ENCODE measurements at regions not wholly inside any gene's neighbourhood (a gene's known extent, or its start where the extent isn't known, plus 50 kb on each side); places are given as distances from the start of the nearest gene placed in this dataset.

GRCh38 chr3:5285439-5285838 lies 97.9 kb downstream of the EDEM1 start:
- H3K36me3 ChIP-seq (ENCODE audit: insufficient read depth, low read length) = no peaks in the 10 kb centered on the region
- Mint-ChIP-seq H3K4me1 (ENCODE audit: low read depth, unreplicated experiment) (no peaks in the 10 kb centered on the region), H3K27ac (ENCODE audit: unreplicated experiment) (no peak overlapping the region), H3K27me3 (ENCODE audit: low read depth, unreplicated experiment) (no peaks in the 10 kb centered on the region), H3K9me3 (ENCODE audit: unreplicated experiment) (peaks cover 22% of the 10 kb centered on the region), H3K36me3 (ENCODE audit: low read depth, unreplicated experiment) (no peaks in the 10 kb centered on the region), H3K4me3 (ENCODE audit: unreplicated experiment) (no peak overlapping the region)
- no peaks in the 10 kb centered on the region for H3K27me3 ChIP-seq (ENCODE audit: insufficient read depth, low read length)
- no peaks in the 10 kb centered on the region for H4K20me1 ChIP-seq (ENCODE audit: insufficient read depth, low read length)
- H3K4me1 ChIP-seq (ENCODE audit: insufficient read depth, low read length) = no peaks in the 10 kb centered on the region
- H3K79me2 ChIP-seq (ENCODE audit: insufficient read depth, low read length) = no peaks in the 10 kb centered on the region
- no peak overlapping the region for H3K4me2 ChIP-seq (ENCODE audit: low read length)
- no peak overlapping the region for H3K4me3 ChIP-seq (ENCODE audit: insufficient read depth, low read depth, low read length)
- H3K27ac ChIP-seq (ENCODE audit: low read depth, low read length) = no peak overlapping the region
- FAIRE-seq = no peak
- TF ChIP-seq CTCF (IDR thresholded peaks at IDR 0.05; ENCODE audit: insufficient read depth, low read depth, low read length) (no peak), EZH2 (IDR thresholded peaks at IDR 0.05; ENCODE audit: insufficient read depth, low read length) (no peak)
- DNase-seq (ENCODE audit: low read depth) = no peak
- H3K9me3 ChIP-seq (ENCODE audit: insufficient read depth, low read depth, low read length) = peaks cover 2% of the 10 kb centered on the region
- no peak overlapping the region for H2AFZ ChIP-seq (ENCODE audit: low read depth, low read length)
- H3K9ac ChIP-seq (ENCODE audit: low read length) = no peak overlapping the region

- TF ChIP-seq CTCF (IDR thresholded peaks at IDR 0.05; ENCODE audit: insufficient read depth, low read depth, low read length) (no peak), EZH2 (IDR thresholded peaks at IDR 0.05; ENCODE audit: insufficient read depth, low read length) (no peak)
- H3K27ac Mint-ChIP-seq (ENCODE audit: unreplicated experiment) = no peak overlapping the region
- Histone ChIP-seq H3K4me3 (ENCODE audit: insufficient read depth, low read depth, low read length) (no peak overlapping the region), H3K9ac (ENCODE audit: low read length) (no peak overlapping the region), H3K9me3 (ENCODE audit: insufficient read depth, low read depth, low read length) (no peaks in the 10 kb centered on the region), H4K20me1 (ENCODE audit: insufficient read depth, low read length) (no peaks in the 10 kb centered on the region), H3K27me3 (ENCODE audit: insufficient read depth, low read length) (no peaks in the 10 kb centered on the region), H3K79me2 (ENCODE audit: insufficient read depth, low read length) (no peaks in the 10 kb centered on the region), H3K4me1 (ENCODE audit: insufficient read depth, low read length) (peaks cover 3% of the 10 kb centered on the region), H3K36me3 (ENCODE audit: insufficient read depth, low read length) (no peaks in the 10 kb centered on the region), H3K4me2 (ENCODE audit: low read length) (no peak overlapping the region), H3K27ac (ENCODE audit: low read depth, low read length) (no peak overlapping the region), H2AFZ (ENCODE audit: low read depth, low read length) (no peak overlapping the region)
- H3K27me3 Mint-ChIP-seq (ENCODE audit: low read depth, unreplicated experiment) = no peaks in the 10 kb centered on the region
- DNase-seq (ENCODE audit: low read depth) (no peak), FAIRE-seq (no peak)
- H3K4me3 Mint-ChIP-seq (ENCODE audit: unreplicated experiment) = no peak overlapping the region
- peaks cover 7% of the 10 kb centered on the region for H3K4me1 Mint-ChIP-seq (ENCODE audit: low read depth, unreplicated experiment)
- H3K36me3 Mint-ChIP-seq (ENCODE audit: low read depth, unreplicated experiment) = no peaks in the 10 kb centered on the region
- H3K9me3 Mint-ChIP-seq (ENCODE audit: unreplicated experiment) = peaks cover 10% of the 10 kb centered on the region
These were observed 103.4 kb downstream of the EDEM1 start for GRCh38 chr3:5290915-5291314.

- peaks cover 7% of the 10 kb centered on the region for H3K4me1 Mint-ChIP-seq (ENCODE audit: low read depth, unreplicated experiment)
- peaks cover 2% of the 10 kb centered on the region for H3K9me3 Mint-ChIP-seq (ENCODE audit: unreplicated experiment)
- no peak for TF ChIP-seq CTCF (IDR thresholded peaks at IDR 0.05; ENCODE audit: insufficient read depth, low read depth, low read length)
- no peak for TF ChIP-seq EZH2 (IDR thresholded peaks at IDR 0.05; ENCODE audit: insufficient read depth, low read length)
- Histone ChIP-seq H4K20me1 (ENCODE audit: insufficient read depth, low read length) (no peaks in the 10 kb centered on the region), H3K9me3 (ENCODE audit: insufficient read depth, low read depth, low read length) (no peaks in the 10 kb centered on the region), H3K79me2 (ENCODE audit: insufficient read depth, low read length) (no peaks in the 10 kb centered on the region), H2AFZ (ENCODE audit: low read depth, low read length) (no peak overlapping the region), H3K4me2 (ENCODE audit: low read length) (no peak overlapping the region), H3K27ac (ENCODE audit: low read depth, low read length) (no peak overlapping the region), H3K4me3 (ENCODE audit: insufficient read depth, low read depth, low read length) (no peak overlapping the region), H3K36me3 (ENCODE audit: insufficient read depth, low read length) (no peaks in the 10 kb centered on the region), H3K9ac (ENCODE audit: low read length) (no peak overlapping the region), H3K4me1 (ENCODE audit: insufficient read depth, low read length) (peaks cover 3% of the 10 kb centered on the region), H3K27me3 (ENCODE audit: insufficient read depth, low read length) (no peaks in the 10 kb centered on the region)
- DNase-seq (ENCODE audit: low read depth) = no peak
- H3K27ac Mint-ChIP-seq (ENCODE audit: unreplicated experiment) = no peak overlapping the region
- H3K4me3 Mint-ChIP-seq (ENCODE audit: unreplicated experiment) = no peak overlapping the region
- H3K36me3 Mint-ChIP-seq (ENCODE audit: low read depth, unreplicated experiment) = no peaks in the 10 kb centered on the region
- H3K27me3 Mint-ChIP-seq (ENCODE audit: low read depth, unreplicated experiment) = no peaks in the 10 kb centered on the region
- FAIRE-seq = no peak
These were observed 105.0 kb downstream of the EDEM1 start for GRCh38 chr3:5292512-5292911.
